Epithelial cell of esophagus (primary cell): ENCODE measurements at regions not wholly inside any gene's neighbourhood (a gene's known extent, or its start where the extent isn't known, plus 50 kb on each side); places are given as distances from the start of the nearest gene placed in this dataset.

ENCODE experiments used
- DNase-seq: peaks from one replicate; pipeline ENCODE4 v3.0.0; 2010; ENCODE audit warnings: low read depth
- H3K4me3 ChIP-seq: 2 replicates; pipeline ENCODE4 v1.5.1; 2011; ENCODE audit warnings: mild to moderate bottlenecking, low read length, control low read depth
- CTCF ChIP-seq: IDR thresholded peaks from 2 replicates; pipeline ENCODE4 v1.5.1; 2011; ENCODE audit warnings: low read depth, mild to moderate bottlenecking, low read length, control low read depth, inconsistent platforms; ENCODE audit not compliant: insufficient read depth; ENCODE audit errors: missing control alignments

GRCh38 chr9:7297521-7297920 lies 502.1 kb downstream of the DMAC1 start:
- H3K4me3 ChIP-seq, result no peak overlapping the region
- TF ChIP-seq CTCF, result no peak
- no peak for DNase-seq

- no peak for TF ChIP-seq CTCF
- no peak for DNase-seq
- no peak overlapping the region for H3K4me3 ChIP-seq
Measured at GRCh38 chr9:7293091-7293490, 506.5 kb downstream of the DMAC1 start.

GRCh38 chr9:7289773-7290172 lies 509.8 kb downstream of the DMAC1 start:
- no peak for DNase-seq
- H3K4me3 ChIP-seq, result no peak overlapping the region
- TF ChIP-seq CTCF, result no peak

- DNase-seq, result no peak
- TF ChIP-seq CTCF, result no peak
- no peak overlapping the region for H3K4me3 ChIP-seq
Measured at GRCh38 chr9:7287986-7288385, 511.6 kb downstream of the DMAC1 start.

GRCh38 chr9:7287065-7287464 lies 512.5 kb downstream of the DMAC1 start:
- H3K4me3 ChIP-seq, result no peak overlapping the region
- DNase-seq, result no peak
- TF ChIP-seq CTCF, result no peak

GRCh38 chr9:7286101-7286500 lies 513.5 kb downstream of the DMAC1 start:
- no peak overlapping the region for H3K4me3 ChIP-seq
- no peak for DNase-seq
- no peak for TF ChIP-seq CTCF

- no peak for TF ChIP-seq CTCF
- no peak overlapping the region for H3K4me3 ChIP-seq
- no peak for DNase-seq
Measured at GRCh38 chr9:7285199-7285598, 514.4 kb downstream of the DMAC1 start.
